DMS114 treated with DMSO at 0.1 percent for 48 hours (cell line): ENCODE measurements at regions not wholly inside any gene's neighbourhood (a gene's known extent, or its start where the extent isn't known, plus 50 kb on each side); places are given as distances from the start of the nearest gene placed in this dataset.

Experiments used
- DNase-seq: peaks from one replicate; lab custom pipeline; 2025; ENCODE audit not compliant: unreplicated experiment; lab: John Stamatoyannopoulos, UW

DNA sequence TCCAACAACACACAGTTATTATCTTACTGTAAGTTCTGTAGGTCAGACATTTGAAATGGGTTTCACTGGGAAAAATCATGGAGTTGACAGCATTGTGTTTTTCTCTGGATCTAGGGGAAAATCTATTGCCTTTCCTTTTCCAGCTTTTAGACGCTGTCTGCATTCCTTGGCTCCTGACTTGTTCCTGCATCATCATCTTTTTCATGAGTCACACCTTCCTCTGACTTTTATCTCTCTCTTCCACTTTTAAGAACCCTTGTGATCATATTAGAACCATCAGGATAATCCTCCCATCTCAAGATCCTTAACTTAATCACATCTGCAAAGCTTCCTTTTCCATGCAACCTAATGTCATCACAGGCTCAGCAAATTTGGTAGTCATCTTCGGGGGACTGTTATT is 1454.8 kb downstream of the RPA4 start:
- no peak for DNase-seq

DNA sequence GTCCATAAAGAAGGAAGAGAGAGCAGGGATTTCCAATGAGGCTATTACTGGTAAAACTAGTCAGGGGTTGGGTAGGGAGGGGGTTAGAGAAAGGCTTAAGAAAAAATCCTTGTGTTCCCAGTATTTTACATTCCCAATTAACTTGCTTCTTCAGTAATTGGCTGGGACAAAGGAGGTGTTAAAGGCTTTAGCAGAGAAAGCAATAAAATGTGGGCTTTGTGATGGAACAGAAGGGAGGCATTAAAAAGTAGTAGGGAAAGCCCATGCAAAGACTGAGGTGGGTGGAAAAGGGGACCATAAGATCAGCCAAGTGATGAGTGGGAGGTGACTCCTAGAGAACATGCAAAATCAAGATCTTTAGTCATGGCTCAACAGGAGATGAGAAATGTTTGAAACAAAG is 1467.2 kb downstream of the RPA4 start:
- DNase-seq: no peak

DNA sequence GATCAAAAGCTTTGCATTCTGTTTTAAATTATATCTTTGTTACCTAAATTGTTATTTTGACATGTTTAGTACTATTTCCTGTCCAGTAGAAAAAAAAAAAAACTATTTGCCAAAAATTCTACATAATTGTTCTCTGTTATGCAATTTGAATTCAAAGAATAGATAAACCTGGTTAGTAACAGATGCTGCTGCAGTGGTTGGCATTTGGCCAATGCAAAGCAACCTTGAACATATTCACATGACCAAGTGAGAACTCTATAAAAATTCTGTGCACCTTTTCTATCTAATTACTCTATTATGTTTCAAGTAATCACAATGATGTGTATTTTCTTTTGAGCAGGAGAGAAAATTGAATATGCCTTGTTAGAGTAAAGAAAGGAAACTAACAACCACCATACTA is 1473.4 kb downstream of the RPA4 start:
- no peak for DNase-seq

DNA sequence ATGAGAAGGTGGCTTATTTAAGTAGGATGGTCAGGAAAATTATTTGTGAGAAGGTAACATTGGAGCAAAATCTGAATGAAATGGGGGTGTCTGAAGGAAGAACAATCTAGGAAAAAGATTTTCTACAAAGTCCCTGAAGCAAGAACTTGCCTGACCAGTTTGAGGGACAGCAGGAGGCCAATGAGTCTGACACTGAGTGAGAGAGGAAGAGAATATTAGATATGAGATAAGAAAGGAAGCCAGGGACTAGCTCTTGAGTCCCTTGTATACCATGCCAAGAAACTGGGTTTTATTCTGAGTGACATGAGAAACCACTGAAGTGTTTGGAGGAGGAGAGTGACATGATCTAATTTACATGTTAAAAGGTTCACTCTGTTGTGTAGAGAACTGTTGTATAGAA is 1478.9 kb downstream of the RPA4 start:
- no peak for DNase-seq

DNA sequence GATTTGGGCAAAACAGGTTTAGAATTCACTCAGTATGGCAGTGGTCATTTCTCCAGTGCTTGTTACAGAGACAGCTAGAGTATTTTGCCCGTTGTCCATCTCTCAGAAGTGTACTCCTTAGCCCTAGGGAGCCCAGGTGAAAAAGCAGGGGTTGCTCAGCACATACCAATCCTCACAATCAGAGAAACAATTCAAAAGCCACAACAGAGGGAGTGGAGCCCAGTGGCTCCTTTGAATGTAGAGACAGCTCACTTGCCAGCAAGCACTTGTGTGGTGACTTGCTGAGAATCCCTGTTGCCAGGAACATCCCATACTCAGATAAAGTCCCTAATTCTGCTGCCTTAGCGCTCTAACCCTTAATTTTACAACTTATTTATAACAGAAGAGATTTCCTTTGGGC is 1488.3 kb downstream of the RPA4 start:
- DNase-seq: no peak

DNA sequence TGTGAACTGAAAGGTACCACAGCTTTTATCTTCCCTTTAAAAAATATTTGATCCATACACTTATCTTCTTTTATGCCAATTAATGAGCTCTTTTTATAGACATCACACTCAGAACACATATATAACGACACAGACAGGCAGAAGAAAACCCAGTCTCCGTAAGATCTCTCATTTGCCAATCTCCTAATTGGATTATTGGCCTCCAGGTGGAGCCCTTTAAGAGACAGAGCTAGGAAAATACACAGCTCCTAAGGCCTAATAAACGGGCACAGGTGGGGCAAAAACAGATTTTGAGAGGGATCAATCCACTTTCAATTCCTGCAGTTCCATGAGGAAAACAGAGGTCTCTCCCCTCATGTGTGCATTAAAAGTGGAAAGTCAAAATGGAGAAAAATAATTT is 1495.4 kb downstream of the RPA4 start:
- no peak for DNase-seq

DNA sequence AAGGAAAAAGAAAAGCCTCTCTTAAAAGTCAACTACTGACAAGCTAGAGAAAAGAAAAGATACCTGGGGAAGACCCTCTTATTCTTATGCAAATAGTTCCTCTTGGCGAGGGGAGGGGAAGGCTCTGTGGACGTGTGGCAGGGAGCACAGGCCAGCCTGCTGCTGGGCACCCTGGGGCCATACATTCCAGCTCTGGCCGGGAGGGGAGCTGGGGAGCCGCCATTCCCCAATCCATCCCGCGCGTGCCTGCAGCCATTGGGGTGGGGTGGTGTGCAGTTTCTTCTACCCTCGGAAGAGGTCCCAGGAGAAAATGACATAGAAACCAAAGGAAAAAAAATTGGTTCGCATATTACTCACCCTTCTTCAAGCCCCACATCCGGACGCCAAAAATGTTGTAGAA is 1496.4 kb downstream of the RPA4 start:
- DNase-seq: no peak

DNA sequence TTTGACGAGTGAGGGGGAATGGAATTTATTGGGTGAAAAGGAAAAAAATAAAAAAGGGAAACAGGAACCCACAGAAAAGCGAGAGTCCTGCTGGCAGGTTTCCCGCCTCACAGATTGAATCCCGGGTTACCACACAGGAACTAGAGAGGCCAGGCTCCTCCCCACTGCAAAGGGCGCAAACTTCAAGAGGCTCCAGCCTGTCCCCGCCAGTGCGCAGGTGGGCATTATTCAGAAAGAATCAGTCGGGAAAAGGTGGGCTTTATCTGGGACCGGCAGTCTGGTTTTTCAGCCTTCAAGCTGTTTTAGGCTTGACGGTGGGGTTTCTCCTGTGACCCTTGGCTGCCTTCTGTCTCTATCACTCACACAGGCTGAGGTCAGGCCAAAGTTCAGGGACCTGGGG is 1496.8 kb downstream of the RPA4 start:
- no peak for DNase-seq

DNA sequence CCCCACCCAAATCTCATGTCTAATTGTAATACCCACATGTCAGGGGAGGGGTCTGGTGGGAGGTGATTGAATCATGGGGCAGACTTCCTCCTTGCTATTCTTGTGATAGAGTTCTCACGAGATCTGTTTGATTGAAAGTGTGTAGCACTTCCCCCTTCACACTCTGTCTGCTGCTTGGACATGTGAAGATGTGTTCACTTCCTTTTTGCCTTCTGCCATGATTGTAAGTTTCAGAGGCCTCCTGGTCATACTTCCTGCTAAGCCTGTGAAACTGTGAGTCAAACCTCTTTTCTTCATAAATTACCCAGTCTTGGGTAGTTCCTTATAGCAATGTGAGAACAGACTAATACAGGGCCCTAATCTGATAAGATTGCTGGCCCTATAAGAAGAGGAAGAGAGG is 1514.8 kb downstream of the RPA4 start:
- no peak for DNase-seq

DNA sequence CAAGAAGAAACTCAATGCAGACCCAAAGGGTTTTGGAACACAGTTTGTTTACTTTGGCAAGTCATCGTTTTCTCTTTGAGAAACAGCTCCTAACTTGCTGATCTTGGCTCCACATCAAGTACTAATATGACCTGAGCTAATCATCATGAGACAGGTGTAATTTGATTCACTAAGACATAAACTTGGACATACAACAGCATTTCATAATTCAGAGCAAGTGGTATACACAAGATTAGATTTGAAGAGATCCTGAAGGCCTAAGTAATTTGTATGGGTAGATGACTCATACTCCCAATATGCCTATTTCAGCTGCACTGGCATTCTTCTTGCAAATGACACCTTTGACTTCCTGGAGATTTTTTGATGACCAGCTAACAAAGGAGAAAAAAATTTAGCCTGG is 1521.7 kb downstream of the RPA4 start:
- DNase-seq: no peak

DNA sequence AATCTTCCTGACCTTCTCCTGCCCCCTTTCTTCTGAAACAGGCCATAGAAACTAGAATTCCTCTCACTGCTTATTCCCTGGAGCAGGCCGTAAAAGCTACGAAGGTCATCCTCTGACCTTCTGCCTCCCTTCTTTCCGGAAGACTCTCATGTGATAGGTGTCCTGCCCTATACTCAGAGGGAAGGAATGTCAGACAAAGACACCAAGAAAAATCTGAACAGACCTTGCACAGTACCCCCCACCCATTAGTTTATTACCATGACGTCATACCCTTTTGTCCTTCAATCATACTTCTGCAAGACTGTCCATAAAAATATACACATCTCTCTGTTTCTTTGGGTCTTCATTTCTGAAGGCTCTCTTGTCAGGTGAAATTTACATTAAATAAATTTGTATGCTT is 1523.9 kb downstream of the RPA4 start:
- DNase-seq: no peak

DNA sequence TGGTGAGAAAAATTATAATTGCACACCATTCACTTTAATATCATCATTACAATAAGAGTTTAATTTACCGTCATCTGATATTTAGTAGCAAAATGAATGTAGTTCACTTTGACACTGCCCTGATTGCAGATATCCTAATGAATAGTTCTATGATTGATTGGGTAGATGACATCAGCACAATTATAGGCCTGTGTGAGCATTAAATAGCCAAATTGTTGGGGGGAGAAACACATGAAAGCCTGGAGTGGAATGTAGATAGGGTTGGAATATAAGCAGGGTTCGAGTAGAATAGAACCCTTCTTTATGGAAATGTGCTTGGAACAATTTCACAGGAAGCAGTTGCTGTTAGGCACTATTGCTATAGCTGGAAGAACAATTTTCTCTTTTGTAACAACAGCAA is 1526.2 kb downstream of the RPA4 start:
- no peak for DNase-seq

DNA sequence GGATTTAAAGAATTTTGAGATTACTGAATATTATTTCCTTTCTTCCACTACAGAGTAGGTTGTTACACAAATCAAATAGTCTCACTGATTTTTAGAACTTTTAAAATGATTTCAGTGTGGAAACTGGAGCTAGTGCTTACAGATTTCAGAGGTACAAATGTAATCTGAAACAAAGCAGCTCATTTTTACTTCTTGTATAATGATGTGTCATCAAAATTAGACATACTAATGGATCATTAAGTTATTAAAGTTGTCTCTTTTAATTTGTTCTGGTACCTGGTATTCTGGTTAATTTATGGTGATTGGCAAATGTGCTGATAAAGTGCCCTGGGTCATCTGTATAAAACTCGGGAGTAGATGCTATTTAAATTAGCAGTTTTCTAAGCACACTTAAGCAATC is 1528.3 kb downstream of the RPA4 start:
- DNase-seq: no peak

DNA sequence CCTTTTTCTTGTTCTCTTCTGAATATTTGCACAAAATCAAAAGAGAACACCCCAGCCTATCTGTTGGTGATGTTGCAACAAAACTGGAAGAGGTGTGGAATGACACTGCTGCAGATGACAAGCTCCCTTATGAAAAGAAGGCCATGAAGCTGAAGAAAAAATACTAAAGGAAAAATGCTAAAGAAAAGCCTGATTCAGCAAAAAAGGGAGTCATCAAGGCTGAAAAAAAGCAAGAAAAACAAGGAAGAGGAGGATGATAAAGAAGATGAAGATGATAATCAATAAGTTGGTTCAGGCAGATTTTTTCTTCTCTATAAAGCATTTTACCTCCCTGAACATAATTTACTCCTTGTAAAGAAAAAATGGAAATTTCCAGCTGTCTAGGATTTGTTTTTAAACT is 1538.8 kb downstream of the RPA4 start:
- DNase-seq: no peak

DNA sequence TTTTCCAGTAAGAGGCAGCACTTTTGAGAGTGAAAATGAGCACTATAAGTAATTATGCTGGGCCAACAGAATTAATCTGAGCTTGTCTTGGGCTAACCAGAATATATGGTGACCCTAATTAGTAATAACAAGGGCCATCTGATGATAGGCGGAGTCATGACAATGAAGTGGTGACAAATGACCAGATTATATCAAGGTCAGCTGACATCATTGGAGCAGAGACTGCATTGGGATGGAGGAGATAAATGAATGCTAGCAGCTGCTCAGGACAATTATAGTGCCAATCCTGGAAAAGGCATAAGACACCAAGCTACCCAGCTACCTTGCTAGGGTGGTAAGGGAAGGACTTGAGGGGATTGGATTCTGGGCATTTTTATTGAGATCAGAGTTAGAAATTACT is 1548.7 kb downstream of the RPA4 start:
- no peak for DNase-seq

DNA sequence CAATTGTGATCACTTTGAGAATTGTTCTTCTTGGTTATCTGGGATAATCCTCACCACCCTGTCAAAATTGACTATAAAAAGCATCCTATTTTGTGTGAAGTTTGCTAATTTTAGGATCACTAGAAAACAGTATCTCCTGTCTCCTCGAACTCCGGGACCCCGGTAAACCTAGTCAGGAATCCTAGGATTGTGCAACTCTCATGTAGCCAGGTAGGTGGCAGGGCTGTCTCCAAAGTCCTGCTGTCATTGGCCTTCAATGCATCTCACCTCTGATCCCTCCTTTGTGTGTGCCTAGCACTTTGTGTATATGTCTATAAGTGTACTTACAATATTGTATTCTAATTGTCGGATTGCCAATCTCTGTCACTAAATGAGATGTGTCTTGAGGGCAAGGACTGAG is 1564.8 kb downstream of the RPA4 start:
- no peak for DNase-seq

DNA sequence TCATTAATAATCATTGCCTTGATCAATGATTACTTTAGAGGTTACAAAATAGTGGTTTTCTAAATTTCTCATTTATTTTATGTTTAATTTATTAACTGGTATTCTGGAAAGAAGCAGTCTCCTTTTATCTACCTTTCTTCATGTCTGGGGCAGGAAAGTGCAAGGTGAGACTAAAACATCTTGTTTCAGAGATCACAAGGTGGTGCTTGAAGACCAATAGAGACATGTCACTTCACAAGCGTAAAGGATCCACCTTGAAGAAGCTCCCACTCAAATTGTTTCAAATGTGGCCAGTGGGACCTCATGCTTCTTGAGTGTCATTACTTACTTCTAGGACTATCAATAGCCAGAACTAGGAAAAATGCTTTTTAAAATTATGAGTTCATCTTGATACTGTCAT is 1568.7 kb downstream of the RPA4 start:
- DNase-seq: no peak

DNA sequence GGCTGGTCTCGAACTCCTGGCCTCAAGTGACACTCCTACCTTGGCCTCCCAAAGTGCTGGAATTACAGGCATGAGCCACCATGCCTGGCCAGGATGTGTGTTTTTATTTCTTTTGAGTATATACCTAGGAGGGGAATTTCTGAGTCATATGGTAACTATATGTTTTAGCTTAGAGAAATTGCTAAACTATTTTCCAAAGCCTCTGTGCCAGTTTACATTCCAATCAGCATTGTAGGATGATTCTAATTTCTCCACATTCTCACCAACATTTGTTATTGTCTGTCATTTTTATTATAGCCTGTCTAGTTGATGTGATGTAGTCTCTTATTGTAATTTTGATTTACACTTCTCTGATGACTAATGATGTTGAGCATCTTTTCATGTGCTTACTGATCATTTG is 1576.0 kb downstream of the RPA4 start:
- DNase-seq: no peak

DNA sequence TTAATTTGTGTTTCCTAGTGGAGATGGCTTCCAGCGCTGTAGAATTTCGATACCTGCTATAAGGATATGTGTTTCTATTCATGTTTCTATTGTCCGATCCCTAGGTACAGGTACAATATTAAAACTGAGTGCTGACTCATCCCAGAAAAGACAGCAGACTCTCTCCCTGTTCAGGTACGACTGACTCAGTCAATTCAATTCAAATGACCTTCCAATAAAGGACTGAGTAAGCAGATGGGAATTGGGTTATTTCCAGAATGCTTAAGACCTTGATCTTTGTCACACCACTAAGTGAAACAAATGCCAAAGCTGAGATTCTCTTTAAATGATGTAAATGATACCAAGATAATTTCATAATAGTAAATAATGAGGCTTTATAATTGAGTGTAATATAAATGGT is 1596.9 kb downstream of the RPA4 start:
- no peak for DNase-seq

DNA sequence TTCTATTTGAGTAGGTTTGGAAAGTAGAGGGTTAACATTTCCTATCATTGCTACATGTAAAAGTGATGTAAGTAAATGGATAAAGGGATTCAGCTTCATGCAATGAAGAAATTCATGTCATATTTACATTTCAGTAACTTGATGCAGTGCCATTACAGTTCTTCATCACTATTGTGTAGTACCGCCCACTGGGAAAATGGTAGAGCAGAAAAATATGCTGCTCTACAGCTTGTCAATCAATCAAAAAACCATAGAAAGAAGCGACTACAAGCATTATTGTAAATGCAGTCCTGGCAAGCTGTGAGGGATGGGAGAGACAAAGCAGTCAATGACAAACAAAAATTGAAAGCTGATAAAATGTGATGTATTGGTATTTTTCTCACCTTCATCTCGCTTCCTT is 1597.9 kb downstream of the RPA4 start:
- no peak for DNase-seq

DNA sequence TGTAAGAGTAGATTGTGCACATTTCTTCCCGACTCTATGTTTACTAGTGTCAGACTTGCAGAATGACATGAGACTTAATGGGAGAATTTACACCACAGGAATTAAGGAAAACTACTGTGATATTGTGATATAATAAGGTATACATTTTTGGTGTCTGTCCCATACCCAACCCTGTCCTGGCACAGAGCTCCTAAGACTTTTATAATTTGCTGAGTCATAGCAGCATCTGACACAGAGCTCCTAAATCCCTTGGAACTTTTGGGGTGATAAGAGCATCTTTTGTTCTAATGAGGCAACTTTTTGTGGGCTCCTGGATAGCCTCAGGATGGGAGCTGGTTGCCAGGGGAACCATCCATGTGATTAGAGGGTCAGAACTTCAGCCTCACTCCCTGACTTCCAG is 1607.0 kb downstream of the RPA4 start:
- DNase-seq: no peak

DNA sequence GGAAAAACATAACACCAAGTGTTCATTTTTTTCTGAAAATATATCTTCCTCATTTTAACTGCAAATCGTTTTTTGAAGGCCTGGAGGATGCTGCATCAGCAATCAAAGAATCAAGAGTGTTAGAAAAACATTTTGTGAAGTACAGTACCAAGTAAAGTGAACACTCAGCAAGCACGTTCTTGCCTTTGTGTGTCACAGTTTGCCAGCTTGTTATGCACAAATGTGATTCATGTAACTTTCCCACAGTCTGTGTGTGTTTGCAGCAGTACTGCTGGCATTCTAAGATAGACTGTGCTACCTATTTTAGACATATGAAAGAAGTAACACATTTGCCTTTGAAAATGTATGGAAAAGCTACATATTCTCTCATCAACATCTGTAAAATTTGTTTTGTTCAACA is 1617.7 kb downstream of the RPA4 start:
- DNase-seq: no peak

DNA sequence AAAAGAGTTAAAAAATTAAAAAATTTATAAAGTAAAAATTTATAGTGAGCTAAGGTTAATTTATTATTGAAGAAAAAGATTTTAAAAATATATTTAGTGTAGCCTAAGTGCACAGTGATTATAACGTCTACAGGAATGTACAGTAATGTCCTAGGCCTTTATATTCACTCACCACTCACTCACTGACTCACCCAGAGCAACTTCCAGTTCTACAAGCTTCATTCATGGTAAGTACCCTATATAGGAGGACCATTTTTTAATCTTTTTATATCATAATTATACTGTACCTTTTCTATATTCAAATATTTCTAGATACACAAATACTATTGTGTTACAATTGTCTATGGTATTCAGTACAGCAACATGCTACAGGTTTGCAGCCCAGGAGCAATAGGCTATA is 1623.2 kb downstream of the RPA4 start:
- DNase-seq: no peak

DNA sequence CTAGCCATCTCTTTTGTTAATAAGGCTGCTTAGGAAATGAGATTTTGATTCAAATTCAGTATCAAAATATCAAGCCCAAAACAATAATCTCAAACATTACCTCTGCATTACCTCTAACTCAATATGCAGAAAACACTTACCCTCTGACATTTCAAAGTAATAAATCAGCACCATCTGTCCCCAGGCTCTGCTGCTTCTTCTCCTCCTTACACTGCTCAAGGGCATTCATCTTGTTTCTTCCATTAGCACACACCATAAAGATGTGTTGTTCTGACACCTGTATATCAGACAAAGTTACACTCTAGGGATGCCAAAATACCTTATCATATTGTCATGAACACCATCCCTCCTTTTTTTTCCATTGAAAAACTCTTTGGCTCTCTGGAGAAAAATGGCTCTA is 1630.3 kb downstream of the RPA4 start:
- no peak for DNase-seq
